HUES48 (cell line): ENCODE measurements at regions not wholly inside any gene's neighbourhood (a gene's known extent, or its start where the extent isn't known, plus 50 kb on each side); places are given as distances from the start of the nearest gene placed in this dataset.
A peak's percentile ranks its signal among the peaks of the same experiment; 100 is the strongest.

Source experiments
- H3K27ac ChIP-seq: one replicate; pipeline ENCODE4 v1.7.0; 2013; ENCODE audit warnings: low read depth, low read length, inconsistent platforms
- H3K27me3 ChIP-seq: 2 replicates; pipeline ENCODE4 v1.6.1; 2013; ENCODE audit warnings: mild to moderate bottlenecking, low read length; ENCODE audit not compliant: control insufficient read depth, insufficient read depth
- H3K36me3 ChIP-seq: 2 replicates; pipeline ENCODE4 v1.6.1; 2013; ENCODE audit warnings: low read length; ENCODE audit not compliant: control insufficient read depth, insufficient read depth
- H3K4me1 ChIP-seq: 2 replicates; pipeline ENCODE4 v1.6.1; 2013; ENCODE audit warnings: mild to moderate bottlenecking, low read length; ENCODE audit not compliant: control insufficient read depth, insufficient read depth
- H3K4me3 ChIP-seq: 2 replicates; pipeline ENCODE4 v1.5.1; 2013; ENCODE audit warnings: mild to moderate bottlenecking, low read depth, low read length
- H3K9ac ChIP-seq: 2 replicates; pipeline ENCODE4 v1.6.1; 2013; ENCODE audit warnings: mild to moderate bottlenecking, low read depth, low read length, moderate library complexity
- H3K9me3 ChIP-seq: 2 replicates; pipeline ENCODE4 v1.6.1; 2013; ENCODE audit warnings: low read length; ENCODE audit not compliant: control insufficient read depth, insufficient read depth

GRCh38 chr2:2562867-2563266 is 231.8 kb upstream of the MYT1L start:
- Histone ChIP-seq H3K4me3 (no peak overlapping the region), H3K9ac (no peak overlapping the region), H3K9me3 (no peaks in the 10 kb centered on the region), H3K36me3 (no peaks in the 10 kb centered on the region), H3K27ac (no peak overlapping the region), H3K4me1 (peaks cover 9% of the 10 kb centered on the region; the same call in 1 of the 2 replicates), H3K27me3 (no peaks in the 10 kb centered on the region)

- H3K27me3 ChIP-seq, result no peaks in the 10 kb centered on the region
- no peaks in the 10 kb centered on the region for H3K9me3 ChIP-seq
- H3K36me3 ChIP-seq, result no peaks in the 10 kb centered on the region
- peaks cover 9% of the 10 kb centered on the region; the same call in 1 of the 2 replicates for H3K4me1 ChIP-seq
- H3K4me3 ChIP-seq, result no peak overlapping the region
- H3K9ac ChIP-seq, result no peak overlapping the region
- H3K27ac ChIP-seq, result no peak overlapping the region
Measured at GRCh38 chr2:2561346-2562095, 230.4 kb upstream of the MYT1L start.

DNA sequence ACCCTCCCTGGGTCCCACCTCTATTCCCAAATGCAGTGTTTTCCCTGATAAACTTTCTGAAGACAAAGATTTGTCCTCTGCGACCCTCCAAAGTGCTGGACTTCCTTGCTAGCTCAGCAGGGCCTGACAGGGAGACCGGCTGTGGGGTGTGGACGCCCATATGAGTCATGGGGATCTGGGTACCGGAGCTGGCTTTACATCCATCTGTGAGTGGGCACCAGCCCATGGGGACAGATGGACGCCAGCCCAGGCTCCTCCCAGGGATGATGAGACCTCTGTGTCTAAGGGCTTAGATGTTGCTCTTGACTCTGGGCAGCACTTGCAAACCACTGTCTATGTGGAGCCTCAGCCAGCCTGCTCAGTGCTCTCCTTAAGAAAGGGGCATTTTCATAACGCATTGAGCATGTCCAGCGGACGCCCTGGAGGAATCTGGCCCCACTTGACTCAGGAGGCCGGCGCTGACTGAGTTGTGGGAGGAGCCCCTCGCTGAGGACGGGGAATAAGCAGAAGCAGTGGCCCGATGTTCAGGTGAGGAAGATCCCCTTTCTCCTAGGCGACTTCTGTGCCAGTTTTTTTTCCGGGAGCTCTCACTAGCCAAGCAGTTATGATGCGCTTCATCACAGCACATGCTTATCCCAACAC is 229.4 kb upstream of the MYT1L start:
- Histone ChIP-seq H3K36me3 (no peaks in the 10 kb centered on the region), H3K9me3 (no peaks in the 10 kb centered on the region), H3K4me1 (peaks cover 9% of the 10 kb centered on the region; the same call in 1 of the 2 replicates), H3K4me3 (no peak overlapping the region), H3K9ac (no peak overlapping the region), H3K27ac (no peak overlapping the region), H3K27me3 (no peaks in the 10 kb centered on the region)

GRCh38 chr2:2558476-2558875 is 227.4 kb upstream of the MYT1L start:
- H3K9ac ChIP-seq, result no peak overlapping the region
- no peak overlapping the region for H3K4me3 ChIP-seq
- H3K4me1 ChIP-seq, result no peaks in the 10 kb centered on the region
- H3K27me3 ChIP-seq, result no peaks in the 10 kb centered on the region
- H3K27ac ChIP-seq, result no peak overlapping the region
- H3K36me3 ChIP-seq, result no peaks in the 10 kb centered on the region
- no peaks in the 10 kb centered on the region for H3K9me3 ChIP-seq

GRCh38 chr2:2557475-2557874 is 226.4 kb upstream of the MYT1L start:
- Histone ChIP-seq H3K27me3 (no peaks in the 10 kb centered on the region), H3K4me1 (no peaks in the 10 kb centered on the region), H3K27ac (no peak overlapping the region), H3K4me3 (no peak overlapping the region), H3K9ac (no peak overlapping the region), H3K9me3 (peaks cover 7% of the 10 kb centered on the region), H3K36me3 (no peaks in the 10 kb centered on the region)

DNA sequence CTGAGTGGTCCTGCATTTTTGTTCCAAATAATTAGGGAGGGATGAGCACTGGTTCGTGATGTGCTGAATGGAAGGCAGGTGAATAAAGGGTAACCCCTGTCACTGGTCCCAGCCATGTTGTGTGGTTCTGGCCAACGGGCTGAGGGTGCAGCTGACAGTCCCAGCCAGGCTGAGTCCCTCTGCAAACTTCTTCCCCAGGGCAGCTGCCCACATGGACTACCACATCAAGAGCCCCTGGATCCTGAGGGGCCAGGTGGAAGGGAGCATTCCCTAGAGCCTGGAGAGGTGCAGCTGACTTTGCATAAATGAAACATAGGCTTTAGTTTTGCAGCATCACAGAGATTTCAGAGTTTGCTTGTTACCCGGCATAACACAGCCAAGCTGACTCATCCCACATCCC is 219.8 kb upstream of the MYT1L start:
- H3K36me3 ChIP-seq, result no peaks in the 10 kb centered on the region
- H3K9ac ChIP-seq, result no peak overlapping the region
- no peaks in the 10 kb centered on the region for H3K27me3 ChIP-seq
- H3K9me3 ChIP-seq, result peaks cover 11% of the 10 kb centered on the region
- H3K27ac ChIP-seq, result no peak overlapping the region
- no peaks in the 10 kb centered on the region for H3K4me1 ChIP-seq
- no peak overlapping the region for H3K4me3 ChIP-seq

DNA sequence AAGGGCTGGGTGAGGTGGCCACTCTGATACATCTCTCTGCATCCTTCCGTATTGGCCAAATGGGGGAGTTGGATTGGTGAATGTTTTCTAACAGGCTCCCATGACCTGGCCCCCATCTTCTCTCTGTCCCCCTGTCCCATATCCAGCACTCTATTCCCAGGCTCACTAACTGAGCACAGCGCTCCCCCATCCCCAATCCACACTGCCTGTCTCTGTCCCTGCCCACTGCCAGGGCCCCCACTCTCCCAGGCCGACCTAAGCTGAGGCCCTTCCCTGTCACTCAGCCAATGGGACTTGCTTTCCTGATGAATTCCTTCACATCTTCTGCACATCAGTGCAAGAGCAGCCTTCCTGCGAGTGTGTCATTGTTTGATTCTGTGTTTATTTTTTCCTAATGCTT is 216.8 kb upstream of the MYT1L start:
- Histone ChIP-seq H3K27ac (no peak overlapping the region), H3K36me3 (no peaks in the 10 kb centered on the region)

GRCh38 chr2:2547451-2547850 is 216.4 kb upstream of the MYT1L start:
- Histone ChIP-seq H3K4me3 (no peak overlapping the region), H3K36me3 (no peaks in the 10 kb centered on the region), H3K27me3 (no peaks in the 10 kb centered on the region), H3K9me3 (peaks cover 3% of the 10 kb centered on the region; the same call in 1 of the 2 replicates), H3K27ac (no peak overlapping the region), H3K4me1 (peaks cover 4% of the 10 kb centered on the region; the same call in 1 of the 2 replicates), H3K9ac (no peak overlapping the region)

More for the DNA sequence above, 216.8 kb upstream of the MYT1L start:
- H3K4me1 ChIP-seq, result peaks cover 4% of the 10 kb centered on the region; the same call in 1 of the 2 replicates
- H3K9ac ChIP-seq, result no peak overlapping the region
- no peak overlapping the region for H3K4me3 ChIP-seq
- H3K9me3 ChIP-seq, result peaks cover 7% of the 10 kb centered on the region
- H3K27me3 ChIP-seq, result no peaks in the 10 kb centered on the region

- H3K27me3 ChIP-seq, result no peaks in the 10 kb centered on the region
- H3K36me3 ChIP-seq, result no peaks in the 10 kb centered on the region
- no peak overlapping the region for H3K9ac ChIP-seq
- no peak overlapping the region for H3K27ac ChIP-seq
- no peak overlapping the region for H3K4me3 ChIP-seq
- H3K4me1 ChIP-seq, result peaks cover 4% of the 10 kb centered on the region; the same call in 1 of the 2 replicates
- H3K9me3 ChIP-seq, result peaks cover under 1% of the 10 kb centered on the region; the same call in 1 of the 2 replicates
Measured at GRCh38 chr2:2546046-2546445, 215.0 kb upstream of the MYT1L start.

DNA sequence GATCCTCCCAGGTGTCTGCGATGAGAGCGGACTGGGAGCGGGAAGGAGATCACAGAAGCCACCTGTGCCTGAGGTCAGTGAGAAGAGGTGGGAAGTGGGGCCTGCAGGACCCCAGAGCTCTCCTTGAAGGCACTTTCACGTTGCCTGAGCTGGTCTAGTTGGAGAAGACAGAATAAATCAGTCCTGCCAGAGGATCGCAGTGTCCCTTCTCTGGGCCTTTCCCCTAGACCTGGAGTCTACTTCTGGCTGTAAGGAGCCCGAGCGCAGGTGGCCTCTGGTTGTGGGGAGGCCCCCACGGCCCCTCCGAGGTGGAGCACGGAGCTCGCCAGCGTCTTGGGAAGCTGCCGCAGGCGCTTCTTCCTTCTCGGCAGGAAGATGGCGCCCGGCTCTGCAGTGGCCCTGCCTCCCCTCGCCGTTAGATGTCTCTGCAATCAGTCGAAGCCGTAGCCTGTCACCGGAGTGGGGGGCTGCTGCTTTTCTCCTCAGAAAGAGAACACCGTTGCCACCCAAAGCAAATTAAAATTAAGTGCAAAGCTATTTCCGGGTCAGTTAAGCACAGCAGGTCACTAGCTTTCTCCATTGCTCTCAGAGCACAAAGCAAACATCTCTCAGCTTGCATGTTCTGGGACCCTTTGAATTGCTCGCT is 212.0 kb upstream of the MYT1L start:
- no peak overlapping the region for H3K9ac ChIP-seq
- H3K27ac ChIP-seq, result peak overlapping the region; percentile 86
- H3K4me1 ChIP-seq, result peaks cover 4% of the 10 kb centered on the region; the same call in 1 of the 2 replicates
- no peak overlapping the region for H3K4me3 ChIP-seq
- no peaks in the 10 kb centered on the region for H3K36me3 ChIP-seq
- no peaks in the 10 kb centered on the region for H3K9me3 ChIP-seq
- no peaks in the 10 kb centered on the region for H3K27me3 ChIP-seq

- Histone ChIP-seq H3K27ac (no peak overlapping the region), H3K36me3 (no peaks in the 10 kb centered on the region), H3K27me3 (no peaks in the 10 kb centered on the region), H3K9ac (no peak overlapping the region), H3K9me3 (no peaks in the 10 kb centered on the region), H3K4me3 (no peak overlapping the region), H3K4me1 (peaks cover 4% of the 10 kb centered on the region; the same call in 1 of the 2 replicates)
Measured at GRCh38 chr2:2542316-2542715, 211.2 kb upstream of the MYT1L start.
